SK-N-SH (cell line): ENCODE measurements at regions not wholly inside any gene's neighbourhood (a gene's known extent, or its start where the extent isn't known, plus 50 kb on each side); places are given as distances from the start of the nearest gene placed in this dataset.

ENCODE experiments used
- CTCF ChIA-PET: fragments of 300-600, 350-600 bp; formaldehyde crosslinking; extraction: SDS; loops from one replicate; lab custom pipeline; 2021; lab: Yijun Ruan, JAX
- POLR2A ChIA-PET: fragments of 350-600 bp; sonication (Branson Sonifier 250); formaldehyde crosslinking; extraction: SDS; loops from one replicate; lab custom pipeline; 2020; ENCODE audit warnings: antibody characterized with exemption, inconsistent platforms; lab: Yijun Ruan, JAX
- DNase-seq: peaks from one replicate; pipeline ENCODE4 v3.0.0; 2012
- H2AFZ ChIP-seq: fragments of 200-600 bp; sonication (generic); 2 replicates; pipeline ENCODE4 v1.8.1; 2016; ENCODE audit warnings: antibody characterized with exemption, mild to moderate bottlenecking, low read depth
- H3F3A ChIP-seq: fragments of 200-600 bp; sonication (generic); replicated peaks from 2 replicates; pipeline ENCODE3; 2016; ENCODE audit warnings: antibody characterized with exemption, mild to moderate bottlenecking; ENCODE audit not compliant: insufficient read depth
- H3K27ac ChIP-seq, 2 experiments: fragments of 200-500 bp in 1 of 2; fragments of 200-600 bp in 1 of 2; sonication (Bioruptor generic) in 1 of 2; sonication (generic), shearing (Covaris generic) in 1 of 2; 2 replicates each; pipeline versions ENCODE4 v1.5.1 to v1.6.1; 2014 to 2016; ENCODE audit warnings: low read depth in 2 of 2, inconsistent platforms in 1 of 2, low read length in 1 of 2, mild to moderate bottlenecking in 1 of 2, mixed read lengths in 1 of 2
- H3K27me3 ChIP-seq: fragments of 200-600 bp; sonication (generic), shearing (Covaris generic); 2 replicates; pipeline ENCODE4 v1.6.1; 2016; ENCODE audit warnings: mixed run types; ENCODE audit not compliant: insufficient read depth
- H3K36me3 ChIP-seq, 2 experiments: fragments of 200-500 bp in 1 of 2; fragments of 200-600 bp in 1 of 2; sonication (Bioruptor generic) in 1 of 2; sonication (generic) in 1 of 2; replicated peaks in 1 of 2; 2 replicates each; pipeline versions ENCODE3 to v1.5.1; 2014 to 2016; ENCODE audit warnings: low read length in 1 of 2, mild to moderate bottlenecking in 1 of 2; ENCODE audit not compliant: insufficient read depth in 2 of 2, control insufficient read depth in 1 of 2
- H3K4me1 ChIP-seq, 2 experiments: fragments of 200-500 bp in 1 of 2; fragments of 200-600 bp in 1 of 2; sonication (Bioruptor generic) in 1 of 2; sonication (generic), shearing (Covaris generic) in 1 of 2; 2 replicates each; pipeline versions ENCODE4 v1.5.1 to v1.6.1; 2014 to 2016; ENCODE audit warnings: low read depth in 1 of 2, low read length in 1 of 2, mixed run types in 1 of 2; ENCODE audit not compliant: insufficient read depth in 2 of 2, control insufficient read depth in 1 of 2
- H3K4me2 ChIP-seq: fragments of 200-600 bp; sonication (generic), shearing (Covaris generic); 2 replicates; pipeline ENCODE4 v1.6.1; 2017; ENCODE audit warnings: mixed run types
- H3K4me3 ChIP-seq, 2 experiments: fragments of 200-500 bp in 1 of 2; fragments of 200-600 bp in 1 of 2; sonication (Bioruptor generic) in 1 of 2; sonication (generic), shearing (Covaris generic) in 1 of 2; 2 replicates each; pipeline versions ENCODE4 v1.5.1 to v1.8.1; 2014 to 2016; ENCODE audit warnings: low read depth in 2 of 2, inconsistent platforms in 1 of 2, low read length in 1 of 2, mild to moderate bottlenecking in 1 of 2, mixed read lengths in 1 of 2, moderate library complexity in 1 of 2
- H3K79me2 ChIP-seq: fragments of 200-600 bp; sonication (generic); 2 replicates; pipeline ENCODE4 v1.8.1; 2017; ENCODE audit warnings: mild to moderate bottlenecking; ENCODE audit not compliant: insufficient read depth
- H3K9ac ChIP-seq: fragments of 200-600 bp; sonication (generic); 2 replicates; pipeline ENCODE4 v1.6.1; 2017; ENCODE audit warnings: mixed run types
- H3K9me2 ChIP-seq: fragments of 200-600 bp; sonication (generic); 2 replicates; pipeline ENCODE4 v1.6.1; 2017; ENCODE audit warnings: mixed run types
- H3K9me3 ChIP-seq: fragments of 200-600 bp; sonication (generic); 2 replicates; pipeline ENCODE4 v1.6.1; 2017; ENCODE audit warnings: mixed run types, mild to moderate bottlenecking, moderate library complexity
- H4K20me1 ChIP-seq: fragments of 200-600 bp; sonication (generic); 2 replicates; pipeline ENCODE4 v1.6.1; 2017; ENCODE audit warnings: mild to moderate bottlenecking, mixed run types; ENCODE audit not compliant: insufficient read depth
- CHD2 ChIP-seq: fragments of 150-350 bp; IDR thresholded peaks from 2 replicates; pipeline ENCODE4 v1.6.1; 2018; ENCODE audit warnings: low read length; ENCODE audit not compliant: partially characterized antibody
- ELF1 ChIP-seq: IDR thresholded peaks from 2 replicates; pipeline ENCODE4 v1.4.0; 2012
- EP300 ChIP-seq, 2 experiments: IDR thresholded peaks; 2 replicates each; pipeline versions ENCODE4 v1.4.0 to v1.6.1; 2012; ENCODE audit warnings: borderline replicate concordance in 1 of 2, low read depth in 1 of 2, low read length in 1 of 2
- IRF3 ChIP-seq: fragments of 150-350 bp; IDR thresholded peaks from 2 replicates; pipeline ENCODE4 v1.6.1; 2016; ENCODE audit warnings: mild to moderate bottlenecking, low read depth, low read length
- MXI1 ChIP-seq: IDR thresholded peaks from 2 replicates; pipeline ENCODE4 v1.6.1; 2012; ENCODE audit warnings: mild to moderate bottlenecking, low read depth, low read length, improper control_type of control experiment
- NFIC ChIP-seq: IDR thresholded peaks from 2 replicates; pipeline ENCODE4 v1.4.0; 2012; ENCODE audit warnings: borderline replicate concordance
- NRF1 ChIP-seq: IDR thresholded peaks from 2 replicates; pipeline ENCODE4 v1.6.1; 2012; ENCODE audit warnings: low read depth, mild to moderate bottlenecking, low read length
- POLR2AphosphoS5 ChIP-seq: IDR thresholded peaks from 2 replicates; pipeline ENCODE4 v1.6.1; 2012; ENCODE audit warnings: low read depth, low read length
- RAD21 ChIP-seq: IDR thresholded peaks from 2 replicates; pipeline ENCODE4 v1.6.1; 2012; ENCODE audit warnings: mild to moderate bottlenecking, low read length
- RCOR1 ChIP-seq: fragments of 150-350 bp; IDR thresholded peaks from 2 replicates; pipeline ENCODE4 v1.6.1; 2017; ENCODE audit warnings: antibody characterized with exemption, low read length
- TAF1 ChIP-seq: IDR thresholded peaks from 2 replicates; pipeline ENCODE4 v1.6.1; 2012; ENCODE audit warnings: low read depth, mild to moderate bottlenecking, low read length, moderate library complexity, borderline replicate concordance
- TCF12 ChIP-seq: IDR thresholded peaks from 2 replicates; pipeline ENCODE4 v1.4.0; 2012
- TEAD4 ChIP-seq: IDR thresholded peaks from 2 replicates; pipeline ENCODE4 v1.4.0; 2012; ENCODE audit warnings: mild to moderate bottlenecking, borderline replicate concordance; ENCODE audit not compliant: insufficient read depth
- USF2 ChIP-seq: fragments of 150-350 bp; IDR thresholded peaks from 2 replicates; pipeline ENCODE4 v1.6.1; 2017; ENCODE audit warnings: antibody characterized with exemption, low read length, low read depth, borderline replicate concordance
- YY1 ChIP-seq: IDR thresholded peaks from 2 replicates; pipeline ENCODE4 v1.4.0; 2012; ENCODE audit warnings: low read depth, mild to moderate bottlenecking
- WGBS: methylation state at CpG from one replicate; pipeline ENCODE4 v1.1.6; 2017; ENCODE audit warnings: low lambda C conversion rate; 5-methylcytosine and 5-hydroxymethylcytosine counted together
- TF ChIP-seq, protein P1 (sequence below): fragments of 200-600 bp; sonication (generic); IDR thresholded peaks from 2 replicates; pipeline ENCODE4 v1.6.1; 2017; ENCODE audit warnings: antibody characterized with exemption, mild to moderate bottlenecking, moderate library complexity
- TF ChIP-seq, protein P2 (sequence below): IDR thresholded peaks from 2 replicates; pipeline ENCODE4 v1.4.0; 2012; ENCODE audit warnings: low read depth, borderline replicate concordance
- TF ChIP-seq, protein P3 (sequence below): IDR thresholded peaks from 2 replicates; pipeline ENCODE4; 2012
- TF ChIP-seq, protein P4 (sequence below): IDR thresholded peaks from 2 replicates; pipeline ENCODE4 v1.4.0; 2012; ENCODE audit warnings: low read depth, borderline replicate concordance

- TF ChIP-seq, protein P1, sequence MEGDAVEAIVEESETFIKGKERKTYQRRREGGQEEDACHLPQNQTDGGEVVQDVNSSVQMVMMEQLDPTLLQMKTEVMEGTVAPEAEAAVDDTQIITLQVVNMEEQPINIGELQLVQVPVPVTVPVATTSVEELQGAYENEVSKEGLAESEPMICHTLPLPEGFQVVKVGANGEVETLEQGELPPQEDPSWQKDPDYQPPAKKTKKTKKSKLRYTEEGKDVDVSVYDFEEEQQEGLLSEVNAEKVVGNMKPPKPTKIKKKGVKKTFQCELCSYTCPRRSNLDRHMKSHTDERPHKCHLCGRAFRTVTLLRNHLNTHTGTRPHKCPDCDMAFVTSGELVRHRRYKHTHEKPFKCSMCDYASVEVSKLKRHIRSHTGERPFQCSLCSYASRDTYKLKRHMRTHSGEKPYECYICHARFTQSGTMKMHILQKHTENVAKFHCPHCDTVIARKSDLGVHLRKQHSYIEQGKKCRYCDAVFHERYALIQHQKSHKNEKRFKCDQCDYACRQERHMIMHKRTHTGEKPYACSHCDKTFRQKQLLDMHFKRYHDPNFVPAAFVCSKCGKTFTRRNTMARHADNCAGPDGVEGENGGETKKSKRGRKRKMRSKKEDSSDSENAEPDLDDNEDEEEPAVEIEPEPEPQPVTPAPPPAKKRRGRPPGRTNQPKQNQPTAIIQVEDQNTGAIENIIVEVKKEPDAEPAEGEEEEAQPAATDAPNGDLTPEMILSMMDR, result no peak
- TF ChIP-seq, protein P2, sequence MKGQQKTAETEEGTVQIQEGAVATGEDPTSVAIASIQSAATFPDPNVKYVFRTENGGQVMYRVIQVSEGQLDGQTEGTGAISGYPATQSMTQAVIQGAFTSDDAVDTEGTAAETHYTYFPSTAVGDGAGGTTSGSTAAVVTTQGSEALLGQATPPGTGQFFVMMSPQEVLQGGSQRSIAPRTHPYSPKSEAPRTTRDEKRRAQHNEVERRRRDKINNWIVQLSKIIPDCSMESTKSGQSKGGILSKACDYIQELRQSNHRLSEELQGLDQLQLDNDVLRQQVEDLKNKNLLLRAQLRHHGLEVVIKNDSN, result no peak
- TF ChIP-seq ELF1 (no peak), CHD2 (no peak), POLR2AphosphoS5 (no peak), EP300 (IDR thresholded peaks at IDR 0.05; ENCODE audit: borderline replicate concordance in 1 of 2, low read depth in 1 of 2, low read length in 1 of 2) (peak in 1 of 2 experiments; percentile 47; a peak in 1 of 4 replicates), NFIC (peak; percentile 87), TEAD4 (no peak), RCOR1 (no peak), YY1 (no peak), MXI1 (no peak), USF2 (no peak), TAF1 (no peak), TCF12 (peak; percentile 57)
- TF ChIP-seq, protein P3, sequence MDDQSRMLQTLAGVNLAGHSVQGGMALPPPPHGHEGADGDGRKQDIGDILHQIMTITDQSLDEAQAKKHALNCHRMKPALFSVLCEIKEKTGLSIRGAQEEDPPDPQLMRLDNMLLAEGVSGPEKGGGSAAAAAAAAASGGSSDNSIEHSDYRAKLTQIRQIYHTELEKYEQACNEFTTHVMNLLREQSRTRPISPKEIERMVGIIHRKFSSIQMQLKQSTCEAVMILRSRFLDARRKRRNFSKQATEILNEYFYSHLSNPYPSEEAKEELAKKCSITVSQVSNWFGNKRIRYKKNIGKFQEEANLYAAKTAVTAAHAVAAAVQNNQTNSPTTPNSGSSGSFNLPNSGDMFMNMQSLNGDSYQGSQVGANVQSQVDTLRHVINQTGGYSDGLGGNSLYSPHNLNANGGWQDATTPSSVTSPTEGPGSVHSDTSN, result no peak
These were observed 230.6 kb downstream of the PTTG2 start (continued) for GRCh38 chr4:38190717-38191178.

GRCh38 chr4:38192516-38192915 lies 232.3 kb downstream of the PTTG2 start:
- Histone ChIP-seq H3K27me3 (no peaks in the 10 kb centered on the region), H3F3A (peaks cover 7% of the 10 kb centered on the region), H3K4me3 (no peak overlapping the region), H3K9ac (no peak overlapping the region), H2AFZ (no peak overlapping the region), H4K20me1 (no peaks in the 10 kb centered on the region), H3K9me3 (no peaks in the 10 kb centered on the region), H3K4me1 (peaks cover 5 to 16% of the 10 kb centered on the region in 2 experiments; a peak in 2 of 4 replicates), H3K79me2 (no peaks in the 10 kb centered on the region), H3K36me3 (no peaks in the 10 kb centered on the region), H3K4me2 (no peak overlapping the region), H3K9me2 (no peaks in the 10 kb centered on the region), H3K27ac (no peak overlapping the region)
- WGBS, result 68% methylated on average over 3 of the region's 3 CpGs
- ChIA-PET POLR2A (no interaction called here), CTCF (interaction anchor here (1.2 to 4.5 kb wide), 3 partner anchors 10 to 538 kb away, joined by 4 to 26 read pairs (median 5); no protein-coding TSS in a partner anchor)
- DNase-seq, result no peak
- no peak for TF ChIP-seq RAD21
- TF ChIP-seq POLR2AphosphoS5, result no peak
- TF ChIP-seq, protein P3, result no peak
- TF ChIP-seq, protein P4, sequence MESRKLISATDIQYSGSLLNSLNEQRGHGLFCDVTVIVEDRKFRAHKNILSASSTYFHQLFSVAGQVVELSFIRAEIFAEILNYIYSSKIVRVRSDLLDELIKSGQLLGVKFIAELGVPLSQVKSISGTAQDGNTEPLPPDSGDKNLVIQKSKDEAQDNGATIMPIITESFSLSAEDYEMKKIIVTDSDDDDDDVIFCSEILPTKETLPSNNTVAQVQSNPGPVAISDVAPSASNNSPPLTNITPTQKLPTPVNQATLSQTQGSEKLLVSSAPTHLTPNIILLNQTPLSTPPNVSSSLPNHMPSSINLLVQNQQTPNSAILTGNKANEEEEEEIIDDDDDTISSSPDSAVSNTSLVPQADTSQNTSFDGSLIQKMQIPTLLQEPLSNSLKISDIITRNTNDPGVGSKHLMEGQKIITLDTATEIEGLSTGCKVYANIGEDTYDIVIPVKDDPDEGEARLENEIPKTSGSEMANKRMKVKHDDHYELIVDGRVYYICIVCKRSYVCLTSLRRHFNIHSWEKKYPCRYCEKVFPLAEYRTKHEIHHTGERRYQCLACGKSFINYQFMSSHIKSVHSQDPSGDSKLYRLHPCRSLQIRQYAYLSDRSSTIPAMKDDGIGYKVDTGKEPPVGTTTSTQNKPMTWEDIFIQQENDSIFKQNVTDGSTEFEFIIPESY, result no peak
- TF ChIP-seq NRF1, result no peak
- TF ChIP-seq IRF3, result no peak
